ENCODE measurements at regions not wholly inside any gene's neighbourhood (a gene's known extent, or its start where the extent isn't known, plus 50 kb on each side); places are given as distances from the start of the nearest gene placed in this dataset.

DNA sequence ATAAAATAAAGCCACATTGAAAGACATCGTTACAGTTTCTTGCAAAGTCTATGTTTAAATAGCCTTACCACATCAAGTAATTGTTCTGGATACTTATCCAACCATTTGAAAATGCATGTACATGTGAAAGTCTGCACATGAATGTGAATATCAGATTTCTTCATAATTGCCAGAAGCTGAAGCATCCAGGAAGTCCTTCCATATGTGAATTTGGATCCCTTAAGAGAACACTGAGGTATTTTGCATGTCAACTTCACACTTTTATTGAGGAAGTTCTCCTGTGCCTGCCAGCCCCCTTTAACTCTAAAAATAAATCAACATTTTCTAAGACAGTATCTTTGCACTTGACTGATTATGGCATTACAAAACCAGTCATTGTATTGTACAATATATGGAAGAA, 1103.5 kb upstream of the ADGRL3 start (continued):
- TF ChIP-seq, protein P1, sequence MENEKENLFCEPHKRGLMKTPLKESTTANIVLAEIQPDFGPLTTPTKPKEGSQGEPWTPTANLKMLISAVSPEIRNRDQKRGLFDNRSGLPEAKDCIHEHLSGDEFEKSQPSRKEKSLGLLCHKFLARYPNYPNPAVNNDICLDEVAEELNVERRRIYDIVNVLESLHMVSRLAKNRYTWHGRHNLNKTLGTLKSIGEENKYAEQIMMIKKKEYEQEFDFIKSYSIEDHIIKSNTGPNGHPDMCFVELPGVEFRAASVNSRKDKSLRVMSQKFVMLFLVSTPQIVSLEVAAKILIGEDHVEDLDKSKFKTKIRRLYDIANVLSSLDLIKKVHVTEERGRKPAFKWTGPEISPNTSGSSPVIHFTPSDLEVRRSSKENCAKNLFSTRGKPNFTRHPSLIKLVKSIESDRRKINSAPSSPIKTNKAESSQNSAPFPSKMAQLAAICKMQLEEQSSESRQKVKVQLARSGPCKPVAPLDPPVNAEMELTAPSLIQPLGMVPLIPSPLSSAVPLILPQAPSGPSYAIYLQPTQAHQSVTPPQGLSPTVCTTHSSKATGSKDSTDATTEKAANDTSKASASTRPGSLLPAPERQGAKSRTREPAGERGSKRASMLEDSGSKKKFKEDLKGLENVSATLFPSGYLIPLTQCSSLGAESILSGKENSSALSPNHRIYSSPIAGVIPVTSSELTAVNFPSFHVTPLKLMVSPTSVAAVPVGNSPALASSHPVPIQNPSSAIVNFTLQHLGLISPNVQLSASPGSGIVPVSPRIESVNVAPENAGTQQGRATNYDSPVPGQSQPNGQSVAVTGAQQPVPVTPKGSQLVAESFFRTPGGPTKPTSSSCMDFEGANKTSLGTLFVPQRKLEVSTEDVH (IDR thresholded peaks at IDR 0.05; ENCODE audit: low read depth, partially characterized antibody): no peak
- no peak for TF ChIP-seq SIX5 (IDR thresholded peaks at IDR 0.05; ENCODE audit: low read depth, low read length, severe bottlenecking)
- TF ChIP-seq RAD21 (IDR thresholded peaks at IDR 0.05; ENCODE audit: insufficient read depth, low read depth, low read length): no peak
- TF ChIP-seq, protein P2, sequence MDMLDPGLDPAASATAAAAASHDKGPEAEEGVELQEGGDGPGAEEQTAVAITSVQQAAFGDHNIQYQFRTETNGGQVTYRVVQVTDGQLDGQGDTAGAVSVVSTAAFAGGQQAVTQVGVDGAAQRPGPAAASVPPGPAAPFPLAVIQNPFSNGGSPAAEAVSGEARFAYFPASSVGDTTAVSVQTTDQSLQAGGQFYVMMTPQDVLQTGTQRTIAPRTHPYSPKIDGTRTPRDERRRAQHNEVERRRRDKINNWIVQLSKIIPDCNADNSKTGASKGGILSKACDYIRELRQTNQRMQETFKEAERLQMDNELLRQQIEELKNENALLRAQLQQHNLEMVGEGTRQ (IDR thresholded peaks at IDR 0.05; ENCODE audit: borderline replicate concordance, low read depth, low read length): no peak

DNA sequence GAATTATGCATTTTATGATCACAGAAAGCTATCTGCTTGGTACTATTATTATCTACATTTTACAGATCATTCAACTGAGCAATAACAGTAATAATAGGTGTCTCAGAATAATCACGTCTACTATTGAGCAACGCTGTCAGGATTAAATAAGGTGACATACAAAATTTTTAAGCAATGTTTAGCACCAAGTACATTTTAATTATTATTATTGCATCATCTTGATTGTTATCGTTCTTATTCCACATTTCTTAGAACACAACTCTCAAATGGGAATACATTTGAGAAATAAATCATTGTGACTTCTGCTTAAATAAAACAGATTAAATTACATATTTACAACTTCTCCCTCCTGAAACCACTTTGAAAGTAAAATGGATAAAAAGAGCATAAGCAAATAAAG, 1083.5 kb upstream of the ADGRL3 start:
- ChIA-PET SMC1A (ENCODE audit: uncharacterized antibody, unreplicated experiment) (no interaction called here), RAD21 (ENCODE audit: unreplicated experiment) (no interaction called here), CTCF (no interaction called here), POLR2A (no interaction called here)
- Histone ChIP-seq H4K20me1 (ENCODE audit: control insufficient read depth, insufficient read depth) (no peaks in the 10 kb centered on the region), H3K9me3 (replicated peaks; ENCODE audit: control insufficient read depth, insufficient read depth, low read length) (no peaks in the 10 kb centered on the region), H3K4me3 (no peak overlapping the region), H3K36me3 (ENCODE audit: control insufficient read depth in 2 of 2, insufficient read depth in 2 of 2, low read length in 1 of 2) (no peaks in the 10 kb centered on the region), H3K79me2 (ENCODE audit: control insufficient read depth, insufficient read depth, low read length) (no peaks in the 10 kb centered on the region), H3K27ac (ENCODE audit: control insufficient read depth, insufficient read depth) (no peak overlapping the region), H3K4me1 (ENCODE audit: control insufficient read depth, insufficient read depth, low read length) (no peaks in the 10 kb centered on the region), H3K9ac (ENCODE audit: control insufficient read depth, insufficient read depth, low read length) (no peak overlapping the region), H3K4me2 (ENCODE audit: control insufficient read depth, insufficient read depth) (no peak overlapping the region), H2AFZ (ENCODE audit: control insufficient read depth, low read depth, low read length) (no peak overlapping the region), H3K27me3 (replicated peaks in 1 of 2; ENCODE audit: control insufficient read depth in 2 of 2, insufficient read depth in 2 of 2, low read length in 1 of 2) (no peaks in the 10 kb centered on the region)
- WGBS (ENCODE audit: insufficient coverage, insufficient replicate concordance, low lambda C conversion rate, missing lambda C conversion rate): 24% methylated on average over 3 of the region's 3 CpGs
- in situ Hi-C loops (cut with MboI) (no loop called here), intact Hi-C loops (cut with micrococcal nuclease; ENCODE audit: unreplicated experiment) (no loop called here)
- ATAC-seq: no peak
- no peak for FAIRE-seq
- no TSS peak for BruUV-seq (replicated peaks)
- DNase-seq (ENCODE audit: low read depth, low spot score): no peak
- TF ChIP-seq SIN3A (IDR thresholded peaks at IDR 0.05; ENCODE audit: low read depth, low read length): no peak
- no peak for TF ChIP-seq ELK1 (IDR thresholded peaks at IDR 0.05; ENCODE audit: low read depth, low read length)
- TF ChIP-seq LARP7 (IDR thresholded peaks at IDR 0.05): no peak
- TF ChIP-seq ZBTB33 (IDR thresholded peaks at IDR 0.05): no peak
- TF ChIP-seq, protein P3, sequence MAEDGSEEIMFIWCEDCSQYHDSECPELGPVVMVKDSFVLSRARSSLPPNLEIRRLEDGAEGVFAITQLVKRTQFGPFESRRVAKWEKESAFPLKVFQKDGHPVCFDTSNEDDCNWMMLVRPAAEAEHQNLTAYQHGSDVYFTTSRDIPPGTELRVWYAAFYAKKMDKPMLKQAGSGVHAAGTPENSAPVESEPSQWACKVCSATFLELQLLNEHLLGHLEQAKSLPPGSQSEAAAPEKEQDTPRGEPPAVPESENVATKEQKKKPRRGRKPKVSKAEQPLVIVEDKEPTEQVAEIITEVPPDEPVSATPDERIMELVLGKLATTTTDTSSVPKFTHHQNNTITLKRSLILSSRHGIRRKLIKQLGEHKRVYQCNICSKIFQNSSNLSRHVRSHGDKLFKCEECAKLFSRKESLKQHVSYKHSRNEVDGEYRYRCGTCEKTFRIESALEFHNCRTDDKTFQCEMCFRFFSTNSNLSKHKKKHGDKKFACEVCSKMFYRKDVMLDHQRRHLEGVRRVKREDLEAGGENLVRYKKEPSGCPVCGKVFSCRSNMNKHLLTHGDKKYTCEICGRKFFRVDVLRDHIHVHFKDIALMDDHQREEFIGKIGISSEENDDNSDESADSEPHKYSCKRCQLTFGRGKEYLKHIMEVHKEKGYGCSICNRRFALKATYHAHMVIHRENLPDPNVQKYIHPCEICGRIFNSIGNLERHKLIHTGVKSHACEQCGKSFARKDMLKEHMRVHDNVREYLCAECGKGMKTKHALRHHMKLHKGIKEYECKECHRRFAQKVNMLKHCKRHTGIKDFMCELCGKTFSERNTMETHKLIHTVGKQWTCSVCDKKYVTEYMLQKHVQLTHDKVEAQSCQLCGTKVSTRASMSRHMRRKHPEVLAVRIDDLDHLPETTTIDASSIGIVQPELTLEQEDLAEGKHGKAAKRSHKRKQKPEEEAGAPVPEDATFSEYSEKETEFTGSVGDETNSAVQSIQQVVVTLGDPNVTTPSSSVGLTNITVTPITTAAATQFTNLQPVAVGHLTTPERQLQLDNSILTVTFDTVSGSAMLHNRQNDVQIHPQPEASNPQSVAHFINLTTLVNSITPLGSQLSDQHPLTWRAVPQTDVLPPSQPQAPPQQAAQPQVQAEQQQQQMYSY (CRISPR knock-in tag; IDR thresholded peaks at IDR 0.05): no peak
- TF ChIP-seq JUND (IDR thresholded peaks at IDR 0.05; ENCODE audit: low read depth, low read length): no peak
- no peak for TF ChIP-seq GABPA (IDR thresholded peaks at IDR 0.05; ENCODE audit: low read depth)
- no peak for TF ChIP-seq ETV6 (conservative IDR thresholded peaks at IDR 0.05 in 1 of 2, IDR thresholded peaks at IDR 0.05 in 1 of 2; ENCODE audit: borderline replicate concordance in 1 of 2, low read depth in 1 of 2)
- no peak for TF ChIP-seq BCL11A (IDR thresholded peaks at IDR 0.05; ENCODE audit: low read depth, low read length)

All from GM12878 (cell line).